Heart left ventricle (tissue), 16 donors: ENCODE measurements at regions not wholly inside any gene's neighbourhood (a gene's known extent, or its start where the extent isn't known, plus 50 kb on each side); places are given as distances from the start of the nearest gene placed in this dataset.

Experiments used
- ATAC-seq, 4 donors: fragments of 200-7000 bp; cut with Tn5 transposase; one replicate each; pipeline ENCODE4 v1.9.1; 2020 to 2022; ENCODE audit warnings: moderate library complexity in 4 of 4, mild to moderate bottlenecking in 3 of 4, moderate number of reproducible peaks in 1 of 4
- DNase-seq, 5 donors: peaks; one replicate each; pipeline ENCODE4 v3.0.0-alpha.2; 2020
- H3K27ac ChIP-seq, 12 donors: fragments of 200-600 bp; sonication (generic) in 4 of 12; one replicate each; pipeline versions ENCODE4 v1.5.0 to v1.8.0; 2016 to 2022; ENCODE audit warnings: mild to moderate bottlenecking in 2 of 12
- H3K27me3 ChIP-seq, 9 donors: fragments of 200-600 bp; sonication (generic) in 2 of 9; one replicate each; pipeline versions ENCODE4 v1.5.1 to v1.8.0; 2016 to 2022; ENCODE audit warnings: mild to moderate bottlenecking in 3 of 9
- H3K36me3 ChIP-seq, 9 donors: fragments of 200-600 bp; sonication (generic) in 2 of 9; one replicate each; pipeline versions ENCODE4 v1.5.0 to v1.8.0; 2018 to 2022; ENCODE audit warnings: mild to moderate bottlenecking in 2 of 9
- H3K4me1 ChIP-seq, 12 donors: fragments of 200-600 bp; sonication (generic) in 4 of 12; one replicate each; pipeline versions ENCODE4 v1.5.0 to v1.8.0; 2016 to 2022; ENCODE audit warnings: mild to moderate bottlenecking in 3 of 12
- H3K4me3 ChIP-seq, 12 donors: fragments of 200-600 bp; sonication (generic) in 4 of 12; one replicate each; pipeline versions ENCODE4 v1.5.0 to v1.8.0; 2017 to 2022; ENCODE audit warnings: mild to moderate bottlenecking in 9 of 12, moderate library complexity in 4 of 12
- H3K9me3 ChIP-seq, 12 donors: fragments of 200-600 bp; sonication (generic) in 4 of 12; one replicate each; pipeline versions ENCODE4 v1.5.0 to v1.8.0; 2016 to 2022; ENCODE audit warnings: mild to moderate bottlenecking in 1 of 12
- CTCF ChIP-seq, 12 donors: fragments of 200-600 bp; sonication (generic) in 4 of 12; IDR thresholded peaks; one replicate each; pipeline versions ENCODE4 v1.5.0 to v1.8.0; 2018 to 2022; ENCODE audit warnings: antibody characterized with exemption in 12 of 12, mild to moderate bottlenecking in 5 of 12
- POLR2A ChIP-seq, 2 donors: fragments of 450-650 bp; IDR thresholded peaks; one replicate each; pipeline ENCODE4 v1.6.1; 2017; ENCODE audit warnings: antibody characterized with exemption in 2 of 2, mild to moderate bottlenecking in 2 of 2, moderate library complexity in 2 of 2
- WGBS, 4 donors: extraction: QIAGEN DNeasy Blood & Tissue Kit in 2 of 4; methylation state at CpG; one replicate each; pipeline versions ENCODE4 v1.1.5 to v1.1.7; 2013 to 2018; 5-methylcytosine and 5-hydroxymethylcytosine counted together
- intact Hi-C, 10 donors: fragments of 100-400 bp; cut with DNase I; formaldehyde crosslinking; loops; one replicate each; pipeline versions ENCODE4 v1.11.1 to v1.14.2; 2022
- donor health status: ischemic (EF 13 %, LVEDD 7.1; RV severe dilation, severe dysfunction).
- donor health status: healthy with polysubstance abuse.
- donor health status: DM: no; HTN: yes; CAD: no.
- donor health status: DM: no; HTN: no; CAD: no.
- donor health status: ischemic (EF 25% LVEDD 6.9; RV normal size, moderate dysfunction).
- donor health status: ischemic (EF 25% LVEDD 5.7; RV mildly dilated, moderate dysfunction).
- donor health status: healthy.
- donor health status: DM: yes; HTN: yes; CAD: no.
- donor health status: ischemic (EF 35%, LVEDD 5.7; RV mildly dilated, moderate dysfunction).
- donor health status: nonischemic (EF 11% LVEDD 7.7; RV severe dilation, severe dysfunction).
- donor health status: DM: yes; HTN: yes; CAD: no.
- donor health status: PGD.
- donor health status: ischemic (EF 29% LVEDD 5.4; RV normal size, mild dysfunction).
- donor health status: nonischemic (EF 23%, LVEDD 6.1; RV moderate dilation, normal function).

DNA sequence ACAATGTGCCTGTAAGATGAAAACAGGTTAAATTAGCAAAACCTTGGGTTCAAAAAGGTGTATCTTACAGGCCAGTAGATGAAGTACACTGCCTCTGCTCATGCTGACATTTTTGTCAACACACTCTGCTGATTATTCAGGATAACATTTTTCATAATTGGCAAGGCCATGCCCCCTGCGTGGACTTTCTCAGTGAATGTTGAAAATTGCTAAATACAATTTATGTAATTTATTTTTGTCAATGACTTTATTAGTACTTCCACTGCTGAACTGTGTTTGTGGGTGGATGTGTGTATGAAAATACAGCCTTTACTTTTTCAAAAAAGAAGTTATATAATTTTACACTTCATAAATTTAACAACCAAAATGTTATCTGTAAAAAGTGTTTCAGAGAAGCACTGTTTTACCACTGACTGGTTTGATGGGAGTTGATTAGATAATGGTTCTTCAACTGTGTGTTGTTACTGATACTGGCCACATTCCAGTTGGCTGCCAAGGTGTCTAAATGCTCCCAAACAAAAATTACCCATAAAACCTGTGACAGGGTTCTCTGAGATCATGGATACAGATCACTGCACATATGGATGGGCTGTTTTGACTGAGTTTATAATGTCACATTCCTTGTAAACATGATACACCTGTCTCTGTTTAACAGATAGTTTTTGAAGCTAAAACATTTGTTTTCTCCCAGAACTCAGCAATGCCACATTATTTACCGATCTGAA is 151.9 kb upstream of the SLC7A11 start:
- no peak for ATAC-seq
- no peak for TF ChIP-seq CTCF (IDR thresholded peaks at IDR 0.05)
- no peak for TF ChIP-seq POLR2A (IDR thresholded peaks at IDR 0.05)
- Histone ChIP-seq H3K27ac (no peak overlapping the region), H3K9me3 (no peaks in the 10 kb centered on the region), H3K4me3 (no peak overlapping the region), H3K4me1 (peaks cover 0 to 12% (median 0%) of the 10 kb centered on the region in 12 donors), H3K27me3 (no peaks in the 10 kb centered on the region), H3K36me3 (no peaks in the 10 kb centered on the region)
- intact Hi-C loops = loop anchor here in 1 of 10 donors (10.0 kb wide), 2 partner anchors 189 to 281 kb away; no protein-coding TSS in a partner anchor
- WGBS, 4 donors = 63 to 76% (median 67%) methylated on average over 2 of the region's 2 CpGs
- no peak for DNase-seq

GRCh38 chr4:138392751-138393308 is 150.7 kb upstream of the SLC7A11 start:
- no peak overlapping the region for H3K4me3 ChIP-seq
- H3K27ac ChIP-seq = no peak overlapping the region
- H3K27me3 ChIP-seq = no peaks in the 10 kb centered on the region
- peaks cover 0 to 5% (median 0%) of the 10 kb centered on the region in 12 donors for H3K4me1 ChIP-seq
- intact Hi-C loops = loop anchor here in 1 of 10 donors (10.0 kb wide), 2 partner anchors 188 to 282 kb away; no protein-coding TSS in a partner anchor
- H3K36me3 ChIP-seq = no peaks in the 10 kb centered on the region
- DNase-seq = no peak
- no peak for ATAC-seq
- WGBS, 4 donors = 75 to 84% (median 78%) methylated on average over 4 of the region's 4 CpGs
- no peaks in the 10 kb centered on the region for H3K9me3 ChIP-seq
- TF ChIP-seq CTCF (IDR thresholded peaks at IDR 0.05) (no peak), POLR2A (IDR thresholded peaks at IDR 0.05) (no peak)

- no peak for DNase-seq
Observed at GRCh38 chr4:138389976-138390685, 148.0 kb upstream of the SLC7A11 start.

More at GRCh38 chr4:138389976-138390685, 148.0 kb upstream of the SLC7A11 start:
- intact Hi-C loops = loop anchor here in 1 of 10 donors (10.0 kb wide), 2 partner anchors 185 to 285 kb away; no protein-coding TSS in a partner anchor
- no peaks in the 10 kb centered on the region for H3K36me3 ChIP-seq
- H3K4me1 ChIP-seq = peaks cover 0 to 5% (median 0%) of the 10 kb centered on the region in 12 donors
- no peak for TF ChIP-seq POLR2A (IDR thresholded peaks at IDR 0.05)
- no peak for TF ChIP-seq CTCF (IDR thresholded peaks at IDR 0.05)
- no peak overlapping the region for H3K4me3 ChIP-seq
- H3K27ac ChIP-seq = no peak overlapping the region
- H3K27me3 ChIP-seq = no peaks in the 10 kb centered on the region
- H3K9me3 ChIP-seq = no peaks in the 10 kb centered on the region
- WGBS, 4 donors = 45 to 62% (median 52%) methylated on average over 2 of the region's 2 CpGs
- ATAC-seq = no peak
